Stimulated activated CD4-positive, alpha-beta T cell treated with anti-CD3 and anti-CD28 coated beads, TNF-alpha, amount 100 ng/mL, for 24 hours (primary cell): ENCODE measurements at regions not wholly inside any gene's neighbourhood (a gene's known extent, or its start where the extent isn't known, plus 50 kb on each side); places are given as distances from the start of the nearest gene placed in this dataset.
"Not testable (repeated sequence)": the region's sequence is repeated elsewhere in the genome, so short reads cannot be mapped to it uniquely, and the experiment has no call there.

Experiments
- DNase-seq, 3 experiments: peaks; one replicate each; pipeline ENCODE4 v3.0.0-alpha.2; 2020; ENCODE audit warnings: low read depth in 3 of 3

DNA sequence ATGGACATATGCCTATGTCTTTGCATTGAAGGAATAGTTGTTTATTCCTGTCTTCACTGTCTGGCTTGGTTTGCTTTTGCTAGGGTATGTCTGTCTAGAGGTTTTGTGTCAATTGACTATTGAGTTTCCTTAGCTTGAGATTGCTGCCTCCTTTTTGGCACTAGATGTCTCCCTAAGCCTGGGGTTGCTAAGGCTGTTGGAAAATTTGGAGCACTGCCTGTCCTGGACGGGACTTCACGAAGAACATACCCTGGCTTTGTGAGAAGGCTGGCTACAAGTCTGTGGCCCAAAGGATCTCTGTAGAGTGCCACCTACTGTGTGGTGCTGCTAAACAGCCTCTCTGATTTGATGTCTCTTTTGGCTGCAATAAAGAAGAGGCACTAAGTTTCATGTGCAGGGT is 183.8 kb upstream of the NUDT10 start:
- no peak for DNase-seq

GRCh38 chrX:51151734-51152133 is 180.9 kb upstream of the NUDT10 start:
- no peak for DNase-seq

GRCh38 chrX:51155157-51155556 is 177.5 kb upstream of the NUDT10 start:
- no peak for DNase-seq

DNA sequence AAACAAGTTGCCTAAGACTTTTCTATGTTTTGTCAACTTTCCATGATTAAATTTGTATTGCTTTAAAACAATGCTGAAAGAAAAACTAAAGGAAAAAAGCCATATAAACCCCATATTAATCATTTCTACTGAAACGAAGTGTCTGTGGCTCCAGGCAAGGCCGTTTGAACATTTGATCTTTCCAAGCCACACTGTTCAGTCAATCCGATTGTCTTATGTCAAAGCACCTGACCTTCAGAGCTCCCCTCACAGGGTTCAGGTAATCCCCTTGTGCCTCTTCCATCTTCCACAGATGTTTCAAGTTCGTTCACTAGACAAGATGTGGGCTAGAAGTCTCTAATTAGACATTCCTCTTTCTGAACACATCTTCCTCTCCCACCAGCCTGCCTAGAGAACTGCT is 177.1 kb upstream of the NUDT10 start:
- DNase-seq, result no peak

DNA sequence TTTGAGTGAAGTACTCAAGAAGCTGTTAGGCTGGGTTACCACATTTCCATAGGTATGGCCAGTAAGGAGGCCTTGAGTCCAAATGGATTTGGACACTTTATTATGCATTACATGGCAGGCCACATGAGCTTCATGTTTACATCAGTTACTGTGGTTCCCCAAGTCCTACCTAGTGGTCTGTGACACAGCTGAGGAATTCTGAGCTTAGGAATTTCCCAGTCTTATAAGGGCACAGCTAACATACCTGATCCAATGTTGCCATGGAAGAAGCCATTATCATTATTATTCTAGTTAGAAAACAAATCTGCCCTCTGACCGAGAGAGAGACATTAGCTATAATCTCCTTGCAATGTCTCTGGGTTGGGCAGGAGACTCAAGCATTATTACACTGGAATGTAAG is 174.4 kb upstream of the NUDT10 start:
- no peak for DNase-seq

GRCh38 chrX:51159378-51159777 is 173.2 kb upstream of the NUDT10 start:
- DNase-seq, result not testable (repeated sequence)

GRCh38 chrX:51163730-51164129 is 168.9 kb upstream of the NUDT10 start:
- DNase-seq, result no peak

DNA sequence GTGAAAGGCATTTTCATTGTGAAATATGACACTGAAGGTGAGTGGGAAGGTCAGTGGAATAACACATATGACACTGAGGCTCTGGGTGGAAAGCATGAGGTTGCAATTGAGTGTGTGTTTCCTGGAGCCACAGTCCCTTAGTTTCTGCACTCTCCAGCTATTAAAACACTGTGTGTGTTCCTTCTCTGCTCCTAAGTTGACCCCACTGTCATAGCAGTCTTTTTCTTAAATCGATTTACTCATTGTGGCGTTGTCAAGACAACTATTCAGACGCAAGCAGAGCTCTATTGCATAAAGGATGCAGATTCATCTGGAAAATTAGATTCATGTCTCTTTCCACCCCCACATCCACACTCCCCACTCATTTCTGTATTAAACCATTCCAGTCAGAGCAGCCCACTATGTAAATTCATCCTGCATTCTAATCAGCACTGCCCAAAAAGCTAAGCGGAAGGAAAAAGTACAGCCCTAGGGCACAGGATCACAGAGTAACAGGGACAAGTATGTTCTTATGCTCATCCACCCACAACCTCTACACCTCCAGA is 154.2 kb upstream of the NUDT10 start:
- not testable (repeated sequence) for DNase-seq

GRCh38 chrX:51179805-51180204 is 152.8 kb upstream of the NUDT10 start:
- not testable (repeated sequence) for DNase-seq

DNA sequence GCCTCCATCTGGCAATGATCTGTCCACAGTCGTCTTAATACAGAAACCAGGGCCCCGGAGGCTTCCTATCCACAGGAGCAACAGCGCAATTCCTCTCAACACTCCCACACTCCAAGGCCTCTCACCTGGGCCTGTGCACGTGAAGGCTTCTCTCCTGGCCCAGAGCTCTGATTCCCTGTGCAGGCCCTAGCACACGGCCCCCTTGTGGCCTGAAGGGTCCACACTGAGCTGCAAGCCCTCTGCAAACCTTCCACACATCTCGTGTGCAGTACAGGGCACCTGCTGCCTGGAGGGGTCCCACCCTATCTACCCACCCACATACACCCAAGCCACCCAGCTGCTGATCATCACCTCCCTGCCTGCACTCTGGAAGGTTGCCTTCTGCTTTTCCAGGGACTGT is 150.1 kb upstream of the NUDT10 start:
- DNase-seq, result no peak

DNA sequence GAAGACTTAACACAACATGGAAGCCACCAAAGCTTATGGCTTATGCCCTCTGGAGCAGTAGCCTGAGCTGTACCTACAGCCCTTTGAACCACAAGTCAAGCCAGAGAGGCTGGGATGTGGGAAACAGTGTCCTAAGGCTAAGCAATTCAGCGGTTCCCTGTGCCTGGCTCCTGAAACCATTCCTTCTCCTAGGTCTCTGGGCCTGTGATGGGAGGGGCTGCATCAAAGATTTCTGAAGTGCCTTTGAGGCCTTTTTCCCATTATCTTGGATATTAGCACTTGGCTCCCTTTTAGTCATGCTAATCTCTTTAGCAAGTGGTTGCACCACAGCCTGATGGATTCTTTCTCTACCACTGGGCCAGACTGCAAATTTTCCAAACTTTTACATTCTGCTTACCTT is 140.5 kb upstream of the NUDT10 start:
- no peak for DNase-seq

DNA sequence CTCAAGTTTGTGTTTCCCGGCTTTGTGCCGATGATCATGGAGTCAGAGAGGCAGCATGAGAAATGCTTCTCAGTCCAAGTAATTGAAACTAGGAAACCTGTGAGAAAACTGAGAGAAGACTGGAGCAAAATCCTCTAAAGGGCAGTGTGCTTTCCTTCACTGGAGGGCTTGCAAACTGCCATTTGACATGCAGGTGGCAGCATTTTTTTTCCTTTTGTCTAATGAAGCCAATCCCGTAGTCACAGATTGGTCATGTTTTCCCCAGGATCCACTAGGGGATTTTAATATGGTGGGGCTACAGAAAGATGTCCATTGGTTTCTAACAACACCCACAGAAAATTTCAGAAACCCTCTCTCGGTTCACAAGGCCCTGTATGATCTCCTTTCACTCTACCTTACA is 117.4 kb upstream of the NUDT10 start:
- DNase-seq, result no peak

DNA sequence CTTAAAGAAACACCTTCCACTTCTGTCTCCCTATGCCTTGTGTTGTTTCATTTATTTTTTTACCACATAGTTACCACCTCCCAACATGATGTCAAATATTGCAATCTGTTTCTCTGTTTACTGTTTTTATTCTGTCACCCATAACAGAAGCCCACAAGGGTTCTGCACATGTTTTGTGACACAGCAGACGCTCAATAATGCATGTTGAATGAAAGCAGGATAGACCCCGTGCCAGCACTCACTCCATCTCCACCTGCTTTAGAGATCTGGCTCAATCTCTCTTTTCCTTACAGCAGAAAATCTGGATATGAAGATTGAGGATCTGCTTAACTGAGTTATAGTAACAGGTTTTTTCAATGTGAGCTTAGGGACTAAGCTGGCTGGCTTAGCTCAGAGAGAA is 116.8 kb upstream of the NUDT10 start:
- DNase-seq, result no peak

- DNase-seq, result no peak
Measured at GRCh38 chrX:51242212-51242611, 90.4 kb upstream of the NUDT10 start.

- DNase-seq, result no peak
Measured at GRCh38 chrX:51257490-51257889, 75.1 kb upstream of the NUDT10 start.

GRCh38 chrX:51262271-51262670 is 70.4 kb upstream of the NUDT10 start:
- not testable (repeated sequence) for DNase-seq

- DNase-seq, result no peak
Measured at GRCh38 chrX:51272638-51273037, 60.0 kb upstream of the NUDT10 start.

DNA sequence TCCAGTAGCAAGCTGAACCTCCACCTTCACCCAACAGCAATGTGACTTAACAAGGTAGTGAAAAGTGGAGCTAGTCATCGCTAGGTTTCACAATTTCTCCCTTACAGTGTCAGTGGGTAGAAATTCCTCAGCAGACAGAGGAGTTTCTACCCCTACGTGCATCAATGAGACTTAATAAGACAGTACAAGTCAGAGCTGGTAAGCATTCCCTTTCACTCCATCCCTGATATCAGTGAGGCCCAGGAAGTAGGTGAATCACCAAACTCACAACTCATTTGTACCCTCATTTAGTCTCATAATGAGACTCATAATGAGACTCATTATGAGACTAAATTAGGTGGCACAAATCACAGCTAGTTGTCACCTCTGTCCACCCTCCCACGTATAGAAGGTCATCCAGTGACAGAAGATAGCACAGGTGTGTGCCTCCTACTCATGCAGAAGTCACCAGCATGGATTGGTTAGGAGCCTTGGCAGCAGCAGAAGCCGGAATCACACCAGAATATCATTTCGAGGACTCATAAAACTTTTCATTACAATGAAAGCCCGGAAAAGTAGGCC is 50.8 kb upstream of the NUDT10 start:
- DNase-seq, result no peak
